ENCODE measurements at regions not wholly inside any gene's neighbourhood (a gene's known extent, or its start where the extent isn't known, plus 50 kb on each side); places are given as distances from the start of the nearest gene placed in this dataset.

GRCh38 chr18:46214435-46214834 lies 110.2 kb downstream of the HAUS1 start:
- TF ChIP-seq PATZ1 (tag by site-specific recombination; IDR thresholded peaks at IDR 0.05) = no peak
- no peak for TF ChIP-seq CTCF (tag by site-specific recombination; IDR thresholded peaks at IDR 0.05)
- TF ChIP-seq HOXA7 (CRISPR knock-in tag; IDR thresholded peaks at IDR 0.05; ENCODE audit: borderline replicate concordance) = no peak
- TF ChIP-seq REPIN1 (tag by site-specific recombination; IDR thresholded peaks at IDR 0.05; ENCODE audit: low read depth) = no peak
- TF ChIP-seq KLF1 (tag by site-specific recombination; IDR thresholded peaks at IDR 0.05) = no peak
- no peak for TF ChIP-seq ZBTB20 (tag by site-specific recombination; IDR thresholded peaks at IDR 0.05)
- no peak for TF ChIP-seq ZBTB44 (tag by site-specific recombination; IDR thresholded peaks at IDR 0.05)
- no peak for TF ChIP-seq ZNF280D (tag by site-specific recombination; IDR thresholded peaks at IDR 0.05)
- no peak for TF ChIP-seq SCRT1 (tag by site-specific recombination; IDR thresholded peaks at IDR 0.05; ENCODE audit: borderline replicate concordance)
- no peak for TF ChIP-seq ELK4 (IDR thresholded peaks at IDR 0.05; ENCODE audit: borderline replicate concordance, low read depth, low read length)
- no peak for TF ChIP-seq TSHZ1 (tag by site-specific recombination; IDR thresholded peaks at IDR 0.05; ENCODE audit: borderline replicate concordance)
- TF ChIP-seq ZNF580 (tag by site-specific recombination; IDR thresholded peaks at IDR 0.05) = no peak
- no peak for TF ChIP-seq MZF1 (tag by site-specific recombination; IDR thresholded peaks at IDR 0.05; ENCODE audit: borderline replicate concordance)
